Effector memory CD8-positive, alpha-beta T cell (primary cell): ENCODE measurements at regions not wholly inside any gene's neighbourhood (a gene's known extent, or its start where the extent isn't known, plus 50 kb on each side); places are given as distances from the start of the nearest gene placed in this dataset.

Source experiments
- ATAC-seq: fragments of 150-1000 bp; cut with Tn5 transposase; replicated peaks from 2 replicates; pipeline ENCODE4 v1.10.0; 2021; ENCODE audit warnings: mild to moderate bottlenecking, moderate library complexity
- DNase-seq, 3 experiments: peaks; one replicate each; pipeline ENCODE4 v3.0.0; 2021
- H3K27ac Mint-ChIP-seq, 2 donors: one replicate each; pipeline ENCODE4 v1.8.0; 2022; ENCODE audit warnings: mild to moderate bottlenecking in 2 of 2, mixed read lengths in 2 of 2, moderate library complexity in 2 of 2
- H3K27me3 Mint-ChIP-seq, 2 donors: one replicate each; pipeline ENCODE4 v1.8.0; 2022; ENCODE audit warnings: mixed read lengths in 2 of 2
- H3K36me3 Mint-ChIP-seq: one replicate; pipeline ENCODE4 v1.8.0; 2022; ENCODE audit warnings: mild to moderate bottlenecking, moderate library complexity, mixed read lengths; ENCODE audit not compliant: insufficient read depth
- H3K4me1 Mint-ChIP-seq, 2 donors: one replicate each; pipeline ENCODE4 v1.8.0; 2022; ENCODE audit warnings: low read depth in 2 of 2, mixed read lengths in 2 of 2
- H3K4me3 Mint-ChIP-seq, 2 donors: one replicate each; pipeline ENCODE4 v1.8.0; 2022; ENCODE audit warnings: mild to moderate bottlenecking in 2 of 2, mixed read lengths in 2 of 2, moderate library complexity in 2 of 2
- H3K9me3 Mint-ChIP-seq, 2 donors: one replicate each; pipeline ENCODE4 v1.8.0; 2022; ENCODE audit warnings: mixed read lengths in 2 of 2

GRCh38 chr10:131681122-131681521 is 219.7 kb upstream of the PPP2R2D start:
- DNase-seq (no peak), ATAC-seq (no peak)
- no peak overlapping the region for H3K27ac Mint-ChIP-seq
- no peaks in the 10 kb centered on the region for H3K9me3 Mint-ChIP-seq
- H3K4me3 Mint-ChIP-seq: no peak overlapping the region
- H3K36me3 Mint-ChIP-seq: no peaks in the 10 kb centered on the region
- H3K4me1 Mint-ChIP-seq: no peaks in the 10 kb centered on the region
- H3K27me3 Mint-ChIP-seq: peaks cover 6 to 7% of the 10 kb centered on the region in 2 donors

GRCh38 chr10:131681656-131682055 is 219.2 kb upstream of the PPP2R2D start:
- ATAC-seq: no peak
- H3K4me1 Mint-ChIP-seq: no peaks in the 10 kb centered on the region
- H3K4me3 Mint-ChIP-seq: no peak overlapping the region
- no peaks in the 10 kb centered on the region for H3K9me3 Mint-ChIP-seq
- no peak overlapping the region for H3K27ac Mint-ChIP-seq
- H3K36me3 Mint-ChIP-seq: no peaks in the 10 kb centered on the region
- peaks cover 6 to 7% of the 10 kb centered on the region in 2 donors for H3K27me3 Mint-ChIP-seq
- no peak for DNase-seq

- Mint-ChIP-seq H3K4me1 (no peaks in the 10 kb centered on the region), H3K27me3 (peaks cover 6 to 7% of the 10 kb centered on the region in 2 donors), H3K9me3 (no peaks in the 10 kb centered on the region), H3K36me3 (no peaks in the 10 kb centered on the region), H3K27ac (no peak overlapping the region), H3K4me3 (no peak overlapping the region)
- ATAC-seq (no peak), DNase-seq (no peak)
These were observed 218.4 kb upstream of the PPP2R2D start for GRCh38 chr10:131682271-131682962.

- Mint-ChIP-seq H3K4me1 (no peaks in the 10 kb centered on the region), H3K4me3 (no peak overlapping the region), H3K9me3 (no peaks in the 10 kb centered on the region), H3K27ac (no peak overlapping the region), H3K36me3 (no peaks in the 10 kb centered on the region), H3K27me3 (peaks cover 6 to 7% of the 10 kb centered on the region in 2 donors)
- DNase-seq (no peak), ATAC-seq (no peak)
These were observed 217.4 kb upstream of the PPP2R2D start for GRCh38 chr10:131683281-131683861.

- no peak overlapping the region for H3K4me3 Mint-ChIP-seq
- no peak for ATAC-seq
- DNase-seq: no peak
- no peak overlapping the region for H3K27ac Mint-ChIP-seq
- no peaks in the 10 kb centered on the region for H3K9me3 Mint-ChIP-seq
- H3K4me1 Mint-ChIP-seq: no peaks in the 10 kb centered on the region
- peaks cover 6 to 7% of the 10 kb centered on the region in 2 donors for H3K27me3 Mint-ChIP-seq
- no peaks in the 10 kb centered on the region for H3K36me3 Mint-ChIP-seq
These were observed 216.9 kb upstream of the PPP2R2D start for GRCh38 chr10:131683941-131684340.

DNA sequence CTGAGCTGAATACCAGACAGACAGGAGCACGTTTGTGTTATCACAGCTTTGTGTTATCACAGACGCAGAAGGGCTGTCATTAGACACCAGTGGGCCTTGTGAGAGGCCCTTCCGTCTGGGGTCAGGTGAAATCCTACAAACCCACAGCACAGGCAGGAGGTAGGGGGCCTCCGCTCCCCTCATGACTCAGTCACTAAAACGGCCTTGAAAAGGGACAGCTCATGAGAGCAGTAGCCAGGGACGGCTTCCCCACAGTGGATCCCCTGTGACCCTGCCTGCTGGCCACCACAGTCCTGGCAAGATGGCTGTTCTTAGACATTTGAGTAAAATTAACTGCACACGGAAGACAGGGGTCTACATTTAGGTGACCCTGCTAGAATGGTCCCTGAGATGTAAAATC is 215.8 kb upstream of the PPP2R2D start:
- Mint-ChIP-seq H3K27ac (no peak overlapping the region), H3K36me3 (no peaks in the 10 kb centered on the region), H3K4me1 (no peaks in the 10 kb centered on the region), H3K4me3 (no peak overlapping the region), H3K27me3 (peaks cover 7% of the 10 kb centered on the region in 2 donors), H3K9me3 (peaks cover 0 to 3% of the 10 kb centered on the region in 2 donors)
- no peak for ATAC-seq
- no peak for DNase-seq

DNA sequence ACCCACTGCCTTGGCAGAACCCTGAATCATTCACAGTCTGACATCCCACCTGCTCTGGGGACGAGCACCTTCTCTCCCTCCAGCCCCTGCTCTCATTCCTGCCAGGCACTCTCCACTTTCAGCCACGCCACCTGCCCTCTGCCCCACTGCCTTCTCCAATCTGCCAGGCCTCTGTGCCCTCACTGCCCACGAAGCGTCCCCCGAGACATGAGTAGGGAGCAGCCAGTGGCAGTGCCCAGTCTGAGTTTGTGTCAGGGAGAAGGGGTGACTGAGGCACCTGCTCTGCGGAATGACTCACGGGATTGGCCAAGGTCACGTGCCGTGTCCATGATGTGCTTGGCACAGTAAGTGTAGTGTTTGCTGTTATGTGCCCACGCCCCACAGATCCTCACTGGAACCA is 215.2 kb upstream of the PPP2R2D start:
- no peak overlapping the region for H3K4me3 Mint-ChIP-seq
- no peak for DNase-seq
- H3K27ac Mint-ChIP-seq: no peak overlapping the region
- peaks cover 0 to 3% of the 10 kb centered on the region in 2 donors for H3K9me3 Mint-ChIP-seq
- no peaks in the 10 kb centered on the region for H3K4me1 Mint-ChIP-seq
- no peak for ATAC-seq
- peaks cover 7 to 13% of the 10 kb centered on the region in 2 donors for H3K27me3 Mint-ChIP-seq
- no peaks in the 10 kb centered on the region for H3K36me3 Mint-ChIP-seq

GRCh38 chr10:131686781-131687420 is 213.9 kb upstream of the PPP2R2D start:
- Mint-ChIP-seq H3K36me3 (no peaks in the 10 kb centered on the region), H3K9me3 (peaks cover 0 to 3% of the 10 kb centered on the region in 2 donors), H3K27ac (no peak overlapping the region), H3K4me1 (no peaks in the 10 kb centered on the region), H3K4me3 (no peak overlapping the region), H3K27me3 (peaks cover 9 to 13% of the 10 kb centered on the region in 2 donors)
- ATAC-seq: no peak
- DNase-seq: no peak

DNA sequence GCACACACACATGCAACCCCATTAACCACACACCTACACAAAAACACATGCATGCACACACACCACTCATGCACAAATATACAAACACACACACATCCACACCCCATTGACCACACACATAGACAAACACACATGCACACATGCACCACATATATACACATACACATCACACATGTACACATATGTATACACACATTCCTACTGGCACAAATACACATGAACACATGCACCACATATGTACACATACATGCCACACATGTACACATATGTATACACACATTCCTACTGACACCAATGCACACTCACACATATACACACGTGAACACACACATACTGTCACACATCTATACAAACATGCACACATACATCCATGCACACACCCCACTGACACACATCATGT is 212.5 kb upstream of the PPP2R2D start:
- no peak overlapping the region for H3K4me3 Mint-ChIP-seq
- H3K27me3 Mint-ChIP-seq: peaks cover 12% of the 10 kb centered on the region in 2 donors
- no peaks in the 10 kb centered on the region for H3K4me1 Mint-ChIP-seq
- no peak for ATAC-seq
- H3K9me3 Mint-ChIP-seq: peaks cover 0 to 3% of the 10 kb centered on the region in 2 donors
- H3K27ac Mint-ChIP-seq: no peak overlapping the region
- H3K36me3 Mint-ChIP-seq: no peaks in the 10 kb centered on the region
- DNase-seq: no peak

GRCh38 chr10:131689016-131689415 is 211.8 kb upstream of the PPP2R2D start:
- ATAC-seq: no peak

DNA sequence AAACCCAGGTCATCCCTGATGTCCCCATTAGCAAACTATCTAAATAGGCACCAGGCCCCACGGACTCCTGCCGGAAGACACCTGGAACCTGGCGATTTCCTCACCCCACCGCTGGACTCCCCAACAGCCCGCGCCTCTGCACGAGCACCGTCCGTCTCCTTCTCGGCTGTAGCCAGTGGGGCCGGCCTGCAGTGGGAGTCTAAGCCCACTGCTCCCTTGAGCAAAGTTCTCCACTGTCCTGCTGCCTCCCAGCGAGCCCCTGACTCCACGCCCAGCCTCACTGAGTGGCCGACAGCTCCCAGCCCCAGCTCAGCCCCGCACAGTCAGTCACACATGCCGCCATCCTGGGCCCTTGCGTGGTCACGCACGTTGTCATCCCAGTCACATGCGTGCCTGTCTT is 211.3 kb upstream of the PPP2R2D start:
- H3K27me3 Mint-ChIP-seq: peaks cover 12 to 21% of the 10 kb centered on the region in 2 donors
- no peak overlapping the region for H3K4me3 Mint-ChIP-seq
- H3K4me1 Mint-ChIP-seq: no peaks in the 10 kb centered on the region
- no peak overlapping the region for H3K27ac Mint-ChIP-seq
- ATAC-seq (no peak), DNase-seq (no peak)
- no peaks in the 10 kb centered on the region for H3K36me3 Mint-ChIP-seq
- H3K9me3 Mint-ChIP-seq: peaks cover 0 to 3% of the 10 kb centered on the region in 2 donors

More at GRCh38 chr10:131689016-131689415, 211.8 kb upstream of the PPP2R2D start:
- Mint-ChIP-seq H3K9me3 (peaks cover 0 to 3% of the 10 kb centered on the region in 2 donors), H3K4me3 (no peak overlapping the region), H3K4me1 (no peaks in the 10 kb centered on the region), H3K27me3 (peaks cover 12 to 19% of the 10 kb centered on the region in 2 donors), H3K36me3 (no peaks in the 10 kb centered on the region), H3K27ac (no peak overlapping the region)
- no peak for DNase-seq

DNA sequence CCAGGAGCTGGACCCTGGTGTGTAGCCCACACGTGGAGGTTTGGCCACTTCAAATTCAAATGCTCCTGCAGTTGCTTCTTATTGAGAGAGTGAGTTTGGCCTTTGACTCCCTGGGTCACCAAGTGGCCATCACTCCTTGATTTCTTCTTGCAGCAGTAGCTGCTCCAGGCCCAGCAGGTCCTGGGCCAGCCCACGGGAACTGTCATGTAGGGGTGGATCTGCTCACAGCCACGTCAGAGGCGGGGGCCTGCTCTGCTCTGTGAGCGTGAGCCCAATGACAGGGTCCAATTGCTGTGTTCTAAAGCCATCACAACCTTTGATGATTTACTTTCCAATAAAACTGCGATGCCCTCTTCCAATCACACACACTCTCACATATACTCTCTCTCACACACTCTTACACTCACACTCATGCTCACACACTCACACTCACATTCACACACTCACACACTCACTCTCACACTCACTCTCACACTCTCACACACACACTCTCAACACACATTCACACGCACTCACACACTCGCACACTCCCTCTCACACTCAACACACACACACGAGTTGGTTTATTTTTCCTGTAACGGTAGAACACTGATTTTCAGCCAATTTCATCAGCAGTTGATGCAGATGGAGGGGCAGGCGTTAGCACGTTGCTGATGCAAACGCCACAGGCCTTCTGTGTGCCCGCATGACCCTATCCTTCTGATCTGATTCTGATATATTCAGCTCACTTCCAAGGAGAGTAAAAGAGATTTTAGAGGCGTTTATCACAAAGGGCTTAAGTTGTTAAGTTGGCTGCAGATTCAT is 210.7 kb upstream of the PPP2R2D start:
- Mint-ChIP-seq H3K4me1 (no peaks in the 10 kb centered on the region), H3K27ac (no peak overlapping the region), H3K36me3 (no peaks in the 10 kb centered on the region), H3K27me3 (peaks cover 12 to 21% of the 10 kb centered on the region in 2 donors), H3K4me3 (no peak overlapping the region), H3K9me3 (peaks cover 0 to 3% of the 10 kb centered on the region in 2 donors)
- ATAC-seq (no peak), DNase-seq (no peak)

GRCh38 chr10:131690805-131691239 is 210.0 kb upstream of the PPP2R2D start:
- H3K4me3 Mint-ChIP-seq: no peak overlapping the region
- no peaks in the 10 kb centered on the region for H3K4me1 Mint-ChIP-seq
- H3K9me3 Mint-ChIP-seq: peaks cover 0 to 3% of the 10 kb centered on the region in 2 donors
- DNase-seq: no peak
- H3K36me3 Mint-ChIP-seq: no peaks in the 10 kb centered on the region
- H3K27ac Mint-ChIP-seq: no peak overlapping the region
- H3K27me3 Mint-ChIP-seq: peaks cover 12 to 21% of the 10 kb centered on the region in 2 donors
- no peak for ATAC-seq
